GM12878 (cell line): ENCODE measurements at regions not wholly inside any gene's neighbourhood (a gene's known extent, or its start where the extent isn't known, plus 50 kb on each side); places are given as distances from the start of the nearest gene placed in this dataset.

Source experiments
- ATAC-seq: fragments of 200-7000 bp; cut with Tn5 transposase; 3 replicates; pipeline ENCODE4 v1.9.1; 2020; ENCODE audit warnings: mild to moderate bottlenecking, moderate library complexity
- BruUV-seq: library from RNA; stranded (reverse); fragments of 400-500 nt; replicated peaks from 2 replicates; lab custom pipeline; 2021; lab: Mats Ljungman, UMichigan
- CTCF ChIA-PET: fragments of 300-600 bp; sonication (Branson Sonifier 250); formaldehyde crosslinking; extraction: SDS; loops from one replicate; lab custom pipeline; 2021; ENCODE audit warnings: inconsistent platforms; lab: Yijun Ruan, JAX
- POLR2A ChIA-PET: fragments of 350-600 bp; formaldehyde crosslinking; extraction: SDS; loops from one replicate; lab custom pipeline; 2021; ENCODE audit warnings: inconsistent platforms; lab: Charles Lee
- RAD21 ChIA-PET: fragments of 300-600 bp; sonication (Branson Sonifier 250); formaldehyde crosslinking; loops from one replicate; lab custom pipeline; 2023; ENCODE audit warnings: antibody characterized with exemption; ENCODE audit not compliant: unreplicated experiment; lab: Charles Lee
- SMC1A ChIA-PET: fragments of 300-600 bp; sonication (Branson Sonifier 250); formaldehyde crosslinking; loops from one replicate; lab custom pipeline; 2023; ENCODE audit not compliant: unreplicated experiment, uncharacterized antibody; lab: Charles Lee
- DNase-seq: peaks from one replicate; pipeline ENCODE4 v3.0.0-alpha.2; 2011; ENCODE audit warnings: low read depth, low spot score
- FAIRE-seq: peaks from 3 replicates; lab custom pipeline; 2011; peaks lifted over from hg19 to GRCh38; lab: Jason Lieb, UNC
- H2AFZ ChIP-seq: 2 replicates; pipeline ENCODE4 v1.6.0; 2011; ENCODE audit warnings: low read depth, low read length, control low read depth; ENCODE audit not compliant: control insufficient read depth
- H3K27ac ChIP-seq: 2 replicates; pipeline ENCODE4 v1.5.1; 2011; ENCODE audit warnings: control low read depth; ENCODE audit not compliant: control insufficient read depth, insufficient read depth
- H3K27me3 ChIP-seq, 2 experiments: replicated peaks in 1 of 2; 2 replicates each; pipeline versions ENCODE4 v1.6.0 to v1.6.1; 2011; ENCODE audit warnings: low read length in 1 of 2; ENCODE audit not compliant: control insufficient read depth in 2 of 2, insufficient read depth in 2 of 2
- H3K36me3 ChIP-seq, 2 experiments: 2 replicates each; pipeline ENCODE4 v1.5.1; 2011; ENCODE audit warnings: low read length in 1 of 2; ENCODE audit not compliant: control insufficient read depth in 2 of 2, insufficient read depth in 2 of 2
- H3K4me1 ChIP-seq: 2 replicates; pipeline ENCODE4 v1.6.1; 2011; ENCODE audit warnings: mild to moderate bottlenecking, low read length, moderate library complexity, mixed read lengths; ENCODE audit not compliant: control insufficient read depth, insufficient read depth
- H3K4me2 ChIP-seq: 2 replicates; pipeline ENCODE4 v1.6.0; 2011; ENCODE audit warnings: control low read depth; ENCODE audit not compliant: control insufficient read depth, insufficient read depth
- H3K4me3 ChIP-seq: fragments of 200-600 bp; sonication (generic); 2 replicates; pipeline ENCODE4 v1.5.1; 2016
- H3K79me2 ChIP-seq: 2 replicates; pipeline ENCODE4 v1.6.0; 2011; ENCODE audit warnings: low read length; ENCODE audit not compliant: control insufficient read depth, insufficient read depth
- H3K9ac ChIP-seq: 2 replicates; pipeline ENCODE4 v1.8.0; 2011; ENCODE audit warnings: low read length, control low read depth, mixed read lengths; ENCODE audit not compliant: control insufficient read depth, insufficient read depth
- H3K9me3 ChIP-seq: replicated peaks from 3 replicates; pipeline ENCODE4 v1.5.1; 2011; ENCODE audit warnings: mild to moderate bottlenecking, low read length; ENCODE audit not compliant: control insufficient read depth, insufficient read depth
- H4K20me1 ChIP-seq: 2 replicates; pipeline ENCODE4 v1.6.0; 2011; ENCODE audit not compliant: control insufficient read depth, insufficient read depth
- ATF3 ChIP-seq: IDR thresholded peaks from 2 replicates; pipeline ENCODE4 v1.6.1; 2011; ENCODE audit warnings: low read depth, mild to moderate bottlenecking, low read length, moderate library complexity, borderline replicate concordance; ENCODE audit errors: extremely low read depth
- IKZF1 ChIP-seq: fragments of 450-650 bp; conservative IDR thresholded peaks from 2 replicates; pipeline ENCODE4 v1.6.1; 2017; ENCODE audit warnings: antibody characterized with exemption, mild to moderate bottlenecking
- POLR2AphosphoS2 ChIP-seq: IDR thresholded peaks from 2 replicates; pipeline ENCODE4 v1.6.1; 2011; ENCODE audit warnings: low read depth, mild to moderate bottlenecking, low read length, improper control_type of control experiment, moderate library complexity
- SRF ChIP-seq, 2 experiments: IDR thresholded peaks; 2 replicates each; pipeline ENCODE4 v1.6.1; 2011; ENCODE audit warnings: low read depth in 2 of 2, low read length in 2 of 2, mild to moderate bottlenecking in 1 of 2, moderate library complexity in 1 of 2
- STAT1 ChIP-seq: fragments of 450-650 bp; conservative IDR thresholded peaks from 2 replicates; pipeline ENCODE4 v1.6.1; 2014; ENCODE audit warnings: antibody characterized with exemption, mild to moderate bottlenecking
- ZNF207 ChIP-seq: fragments of 450-650 bp; IDR thresholded peaks from 2 replicates; pipeline ENCODE4 v1.6.1; 2014; ENCODE audit warnings: antibody characterized with exemption, mild to moderate bottlenecking, borderline replicate concordance
- ZNF24 ChIP-seq: fragments of 450-650 bp; IDR thresholded peaks from 2 replicates; pipeline ENCODE4 v1.6.1; 2017; ENCODE audit warnings: antibody characterized with exemption, mild to moderate bottlenecking
- WGBS: methylation state at CpG from one replicate; pipeline ENCODE4 v1.1.6; 2016; ENCODE audit warnings: low lambda C conversion rate; ENCODE audit not compliant: insufficient replicate concordance, insufficient coverage; ENCODE audit errors: missing lambda C conversion rate; 5-methylcytosine and 5-hydroxymethylcytosine counted together
- in situ Hi-C: fragments of 300-500 bp; cut with MboI; formaldehyde crosslinking; loops from 9 replicates; pipeline ENCODE4 v1.14.3; 2018; ENCODE audit warnings: mixed read lengths
- intact Hi-C: fragments of 100-400 bp; cut with micrococcal nuclease; formaldehyde crosslinking; loops from one replicate; pipeline ENCODE4 v1.14.2; 2022; ENCODE audit not compliant: unreplicated experiment
- TF ChIP-seq, protein P1 (sequence below): fragments of 450-650 bp; IDR thresholded peaks from 2 replicates; pipeline ENCODE4 v1.6.1; 2017; ENCODE audit warnings: antibody characterized with exemption, mild to moderate bottlenecking, moderate library complexity
- TF ChIP-seq, protein P2 (sequence below): IDR thresholded peaks from 2 replicates; pipeline ENCODE4 v1.6.1; 2012; ENCODE audit warnings: low read depth, low read length, improper control_type of control experiment

DNA sequence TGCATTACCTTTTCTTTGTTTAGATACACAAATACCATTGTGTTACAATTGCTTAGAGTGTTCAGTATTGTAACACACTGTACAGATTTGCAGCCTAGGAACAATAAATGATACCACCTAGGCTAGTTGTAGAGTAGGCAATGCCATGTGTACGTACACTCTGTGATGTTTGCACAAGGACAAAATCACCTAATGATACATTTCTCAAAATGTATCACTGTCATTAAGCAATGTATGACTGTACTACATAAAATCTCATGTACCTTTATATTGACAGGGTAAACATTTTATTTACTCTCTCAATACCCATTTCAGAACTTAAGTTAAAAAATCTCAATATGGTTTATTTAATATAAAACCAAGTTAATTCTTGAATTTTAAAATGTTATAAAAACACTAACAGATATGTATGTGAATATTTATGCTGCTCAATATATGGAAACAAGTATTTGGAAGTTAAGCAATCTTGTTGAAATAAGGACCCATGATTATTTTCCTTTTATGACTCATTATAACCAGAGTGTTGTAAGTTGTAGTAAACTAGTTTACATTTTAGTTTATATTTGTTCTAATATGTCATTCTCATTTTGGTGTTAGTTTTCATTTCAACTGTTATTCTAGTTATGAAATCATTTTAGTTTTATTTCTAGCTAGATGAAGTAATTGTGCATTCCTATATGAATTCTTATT lies 409.2 kb downstream of the TLL1 start:
- no peak for FAIRE-seq
- no peak for DNase-seq
- no peaks in the 10 kb centered on the region for H3K79me2 ChIP-seq
- in situ Hi-C loops = no loop called here
- H3K27me3 ChIP-seq = no peaks in the 10 kb centered on the region
- intact Hi-C loops = no loop called here
- ChIA-PET POLR2A (no interaction called here), RAD21 (no interaction called here), SMC1A (no interaction called here), CTCF (no interaction called here)
- H3K27ac ChIP-seq = no peak overlapping the region
- H3K9ac ChIP-seq = no peak overlapping the region
- WGBS = 4% methylated on average over 1 of the region's 1 CpG
- no peak for ATAC-seq
- no peaks in the 10 kb centered on the region for H4K20me1 ChIP-seq
- H3K36me3 ChIP-seq = no peaks in the 10 kb centered on the region
- no peak for TF ChIP-seq ZNF207
- TF ChIP-seq POLR2AphosphoS2 = no peak
- no TSS peak for BruUV-seq
- no peaks in the 10 kb centered on the region for H3K4me1 ChIP-seq
- H2AFZ ChIP-seq = no peak overlapping the region
- H3K9me3 ChIP-seq = no peaks in the 10 kb centered on the region
- no peak overlapping the region for H3K4me2 ChIP-seq
- H3K4me3 ChIP-seq = no peak overlapping the region

DNA sequence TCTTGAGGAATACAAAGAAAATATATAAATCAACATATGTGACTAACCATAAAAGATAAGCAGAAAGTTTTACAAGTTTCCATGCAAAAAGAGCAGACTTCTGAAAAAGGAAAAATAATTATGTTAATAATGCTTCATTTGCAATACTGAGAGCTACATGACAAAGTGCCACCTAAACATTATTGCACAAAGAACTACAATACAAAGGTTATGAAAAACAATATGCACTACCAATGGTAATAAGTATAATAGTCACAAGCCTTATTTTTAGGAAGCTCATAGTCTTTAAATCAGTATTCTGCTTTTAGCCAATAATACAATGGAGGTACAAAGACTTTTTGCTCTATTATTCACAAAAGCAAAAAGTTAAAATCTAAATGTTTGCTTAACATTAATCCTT lies 411.2 kb downstream of the TLL1 start:
- no peak overlapping the region for H3K9ac ChIP-seq
- H3K4me1 ChIP-seq = no peaks in the 10 kb centered on the region
- no peak for TF ChIP-seq ATF3
- TF ChIP-seq, protein P1, sequence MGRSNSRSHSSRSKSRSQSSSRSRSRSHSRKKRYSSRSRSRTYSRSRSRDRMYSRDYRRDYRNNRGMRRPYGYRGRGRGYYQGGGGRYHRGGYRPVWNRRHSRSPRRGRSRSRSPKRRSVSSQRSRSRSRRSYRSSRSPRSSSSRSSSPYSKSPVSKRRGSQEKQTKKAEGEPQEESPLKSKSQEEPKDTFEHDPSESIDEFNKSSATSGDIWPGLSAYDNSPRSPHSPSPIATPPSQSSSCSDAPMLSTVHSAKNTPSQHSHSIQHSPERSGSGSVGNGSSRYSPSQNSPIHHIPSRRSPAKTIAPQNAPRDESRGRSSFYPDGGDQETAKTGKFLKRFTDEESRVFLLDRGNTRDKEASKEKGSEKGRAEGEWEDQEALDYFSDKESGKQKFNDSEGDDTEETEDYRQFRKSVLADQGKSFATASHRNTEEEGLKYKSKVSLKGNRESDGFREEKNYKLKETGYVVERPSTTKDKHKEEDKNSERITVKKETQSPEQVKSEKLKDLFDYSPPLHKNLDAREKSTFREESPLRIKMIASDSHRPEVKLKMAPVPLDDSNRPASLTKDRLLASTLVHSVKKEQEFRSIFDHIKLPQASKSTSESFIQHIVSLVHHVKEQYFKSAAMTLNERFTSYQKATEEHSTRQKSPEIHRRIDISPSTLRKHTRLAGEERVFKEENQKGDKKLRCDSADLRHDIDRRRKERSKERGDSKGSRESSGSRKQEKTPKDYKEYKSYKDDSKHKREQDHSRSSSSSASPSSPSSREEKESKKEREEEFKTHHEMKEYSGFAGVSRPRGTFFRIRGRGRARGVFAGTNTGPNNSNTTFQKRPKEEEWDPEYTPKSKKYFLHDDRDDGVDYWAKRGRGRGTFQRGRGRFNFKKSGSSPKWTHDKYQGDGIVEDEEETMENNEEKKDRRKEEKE = no peak
- TF ChIP-seq, protein P2, sequence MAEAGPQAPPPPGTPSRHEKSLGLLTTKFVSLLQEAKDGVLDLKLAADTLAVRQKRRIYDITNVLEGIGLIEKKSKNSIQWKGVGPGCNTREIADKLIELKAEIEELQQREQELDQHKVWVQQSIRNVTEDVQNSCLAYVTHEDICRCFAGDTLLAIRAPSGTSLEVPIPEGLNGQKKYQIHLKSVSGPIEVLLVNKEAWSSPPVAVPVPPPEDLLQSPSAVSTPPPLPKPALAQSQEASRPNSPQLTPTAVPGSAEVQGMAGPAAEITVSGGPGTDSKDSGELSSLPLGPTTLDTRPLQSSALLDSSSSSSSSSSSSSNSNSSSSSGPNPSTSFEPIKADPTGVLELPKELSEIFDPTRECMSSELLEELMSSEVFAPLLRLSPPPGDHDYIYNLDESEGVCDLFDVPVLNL = no peak
- no peak for TF ChIP-seq SRF (IDR thresholded peaks at IDR 0.05; ENCODE audit: low read depth in 2 of 2, low read length in 2 of 2)
- TF ChIP-seq IKZF1 = no peak
- TF ChIP-seq STAT1 = no peak
- no peak for TF ChIP-seq ZNF24
- DNase-seq (no peak), FAIRE-seq (no peak), ATAC-seq (no peak)
- H4K20me1 ChIP-seq = no peaks in the 10 kb centered on the region
- no peaks in the 10 kb centered on the region for H3K9me3 ChIP-seq
- ChIA-PET CTCF (no interaction called here), SMC1A (no interaction called here), POLR2A (no interaction called here), RAD21 (no interaction called here)
- no TSS peak for BruUV-seq
- H3K27me3 ChIP-seq = no peaks in the 10 kb centered on the region
- no peaks in the 10 kb centered on the region for H3K79me2 ChIP-seq
- in situ Hi-C loops (no loop called here), intact Hi-C loops (no loop called here)
- H3K36me3 ChIP-seq = no peaks in the 10 kb centered on the region
- no peak overlapping the region for H3K27ac ChIP-seq
- H3K4me3 ChIP-seq = no peak overlapping the region
- H2AFZ ChIP-seq = no peak overlapping the region
- no peak overlapping the region for H3K4me2 ChIP-seq
